IPS-NIHi11 (cell line): ENCODE measurements at regions not wholly inside any gene's neighbourhood (a gene's known extent, or its start where the extent isn't known, plus 50 kb on each side); places are given as distances from the start of the nearest gene placed in this dataset.

ENCODE experiments used
- DNase-seq: peaks from one replicate; pipeline ENCODE4 v3.0.0; 2012; ENCODE audit warnings: mixed read lengths, low spot score

GRCh38 chr2:8004250-8004681 lies 677.6 kb upstream of the ID2 start:
- no peak for DNase-seq

GRCh38 chr2:8006181-8006580 lies 675.7 kb upstream of the ID2 start:
- DNase-seq: no peak

DNA sequence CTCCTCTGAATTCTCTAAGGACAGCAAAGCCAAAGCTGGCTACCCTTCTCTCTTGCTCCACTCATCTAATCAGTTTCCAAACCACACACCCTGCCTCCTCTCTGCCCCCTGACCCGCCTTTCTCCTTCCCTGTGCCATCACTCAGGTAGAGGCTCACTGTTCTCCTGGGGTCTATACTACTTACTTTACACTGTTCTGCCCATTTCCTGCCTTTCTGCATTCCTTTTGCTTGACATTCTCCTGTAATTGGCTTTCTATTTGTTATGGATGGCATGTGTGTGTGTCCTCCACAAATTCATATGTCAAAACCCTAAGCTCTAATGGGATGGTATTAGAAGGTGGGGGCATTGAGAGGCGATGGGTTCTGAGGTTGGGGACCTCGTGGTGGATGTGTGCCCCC lies 675.2 kb upstream of the ID2 start:
- no peak for DNase-seq

GRCh38 chr2:8009010-8009597 lies 672.8 kb upstream of the ID2 start:
- DNase-seq: no peak

- DNase-seq: no peak
Measured at GRCh38 chr2:8015848-8016600, 665.8 kb upstream of the ID2 start.

- DNase-seq: no peak
Measured at GRCh38 chr2:8016688-8017087, 665.2 kb upstream of the ID2 start.

- no peak for DNase-seq
Measured at GRCh38 chr2:8018956-8019355, 662.9 kb upstream of the ID2 start.

DNA sequence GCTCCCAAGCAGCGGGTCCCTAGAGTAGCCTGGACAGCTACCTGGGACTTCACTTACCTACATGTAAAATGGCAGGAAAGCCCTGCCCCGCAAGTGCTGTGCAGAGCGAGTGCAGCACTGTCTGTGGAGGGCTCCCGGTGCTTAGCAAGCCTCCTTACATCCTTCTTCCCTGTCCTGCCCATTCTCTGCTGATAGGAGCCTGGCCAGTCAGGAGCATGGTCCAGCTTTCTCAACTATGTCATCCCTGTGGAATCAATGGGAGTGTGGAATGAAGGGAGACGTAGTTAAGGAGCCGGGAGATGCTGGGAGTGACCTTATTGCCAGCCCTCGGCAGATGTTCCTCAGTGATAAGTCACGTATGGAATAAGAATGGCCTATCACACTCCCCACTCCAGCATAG lies 661.9 kb upstream of the ID2 start:
- no peak for DNase-seq

- DNase-seq: no peak
Measured at GRCh38 chr2:8021921-8022320, 659.9 kb upstream of the ID2 start.

GRCh38 chr2:8022908-8023640 lies 658.8 kb upstream of the ID2 start:
- no peak for DNase-seq

DNA sequence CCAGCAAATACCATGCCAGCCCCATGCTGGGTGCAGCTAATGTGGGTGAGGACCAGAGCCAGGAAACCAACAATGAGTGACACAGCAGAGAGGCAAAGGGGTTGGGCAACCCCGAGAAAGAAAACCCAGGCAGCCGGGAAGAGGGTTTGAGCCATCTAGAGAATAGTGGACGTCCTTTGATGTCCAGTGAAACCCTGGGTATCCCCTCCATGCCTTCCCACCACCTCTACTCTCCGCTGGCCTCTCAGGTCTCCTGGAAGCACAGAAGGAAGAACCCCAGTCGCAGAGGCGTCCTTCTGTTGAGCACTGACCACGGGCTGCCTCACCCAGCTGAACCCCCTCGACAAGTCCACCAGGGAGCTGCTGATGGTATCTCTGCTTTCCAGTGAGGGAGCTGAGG lies 657.4 kb upstream of the ID2 start:
- no peak for DNase-seq

DNA sequence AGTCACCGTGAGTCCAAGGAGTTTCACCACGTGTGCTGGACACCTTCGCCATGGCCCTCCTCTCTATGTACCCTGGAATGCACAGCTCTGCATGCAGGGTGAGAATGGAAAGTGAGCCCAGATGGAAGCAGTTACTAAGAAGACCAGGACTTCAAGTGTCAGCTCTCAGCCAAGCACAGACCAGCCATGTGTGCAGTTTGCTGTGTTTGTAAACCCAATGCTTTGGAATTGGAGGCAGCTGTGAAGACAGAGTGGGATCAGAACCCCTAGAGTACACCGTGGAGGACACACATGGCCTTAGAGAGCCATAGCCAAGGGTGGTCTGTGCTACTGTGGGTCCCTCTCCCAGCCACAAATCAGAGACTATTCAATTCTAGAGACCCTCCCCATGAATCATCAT lies 655.5 kb upstream of the ID2 start:
- no peak for DNase-seq

DNA sequence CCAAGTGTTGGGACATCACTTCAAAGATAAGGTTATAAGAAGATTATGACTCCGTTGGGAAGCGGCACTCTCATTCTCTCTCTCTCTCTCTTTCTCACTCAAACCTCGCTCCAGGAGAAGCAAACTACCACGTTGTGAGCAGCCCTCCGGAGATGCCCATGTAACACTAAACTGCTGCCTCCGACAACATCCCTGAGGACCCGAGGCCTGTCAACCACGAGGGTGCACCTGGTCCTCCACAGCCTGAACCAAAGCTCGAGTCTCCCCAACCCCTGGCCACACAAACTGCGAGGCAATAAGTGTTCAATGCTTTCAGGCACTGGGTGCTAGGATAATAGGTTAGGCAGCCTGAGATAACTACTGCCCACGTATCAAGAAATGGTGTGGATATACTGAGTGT lies 654.5 kb upstream of the ID2 start:
- no peak for DNase-seq

GRCh38 chr2:8028036-8028435 lies 653.8 kb upstream of the ID2 start:
- no peak for DNase-seq

DNA sequence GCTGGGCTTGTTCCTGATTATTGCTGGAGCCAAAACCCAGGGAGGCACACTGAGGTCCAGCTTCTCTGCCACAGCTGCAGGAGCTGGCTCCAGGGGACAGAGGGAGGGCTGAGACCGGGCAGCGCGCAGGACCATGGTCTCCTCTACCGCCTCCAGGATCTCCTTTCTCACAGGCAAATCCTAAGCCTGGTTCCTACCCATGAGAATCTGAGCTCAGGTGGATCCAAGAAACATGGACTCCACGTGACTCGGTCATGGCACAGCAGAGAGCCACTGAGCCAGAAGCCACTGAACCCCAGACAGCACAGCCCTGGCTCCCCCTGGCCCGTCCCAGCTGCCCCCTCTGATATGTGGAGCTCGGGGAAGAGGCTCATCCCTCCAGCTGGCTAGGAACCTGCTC lies 653.4 kb upstream of the ID2 start:
- no peak for DNase-seq

GRCh38 chr2:8028981-8029380 lies 652.9 kb upstream of the ID2 start:
- DNase-seq: no peak

GRCh38 chr2:8030573-8031303 lies 651.1 kb upstream of the ID2 start:
- no peak for DNase-seq

DNA sequence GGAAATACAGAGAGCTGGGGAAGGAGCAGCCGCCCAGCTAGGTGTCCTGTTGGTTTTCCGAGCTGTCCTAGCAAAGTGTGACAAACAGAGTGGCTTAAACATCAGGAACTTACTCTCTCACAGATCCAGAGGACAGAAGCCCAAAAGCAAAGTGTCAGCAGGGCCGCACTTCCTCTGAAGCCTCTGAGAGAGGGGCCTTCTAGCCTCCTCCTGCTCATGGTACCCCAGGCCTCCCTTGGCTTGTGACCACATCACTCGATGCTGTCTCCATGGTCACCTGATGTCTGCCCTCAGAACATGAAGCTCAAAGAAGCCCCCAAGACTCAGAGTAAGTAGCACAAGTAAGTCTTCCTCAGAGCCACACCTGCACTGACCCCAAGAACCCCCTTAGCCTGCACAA lies 650.5 kb upstream of the ID2 start:
- DNase-seq: no peak

GRCh38 chr2:8033546-8034096 lies 648.2 kb upstream of the ID2 start:
- DNase-seq: no peak

DNA sequence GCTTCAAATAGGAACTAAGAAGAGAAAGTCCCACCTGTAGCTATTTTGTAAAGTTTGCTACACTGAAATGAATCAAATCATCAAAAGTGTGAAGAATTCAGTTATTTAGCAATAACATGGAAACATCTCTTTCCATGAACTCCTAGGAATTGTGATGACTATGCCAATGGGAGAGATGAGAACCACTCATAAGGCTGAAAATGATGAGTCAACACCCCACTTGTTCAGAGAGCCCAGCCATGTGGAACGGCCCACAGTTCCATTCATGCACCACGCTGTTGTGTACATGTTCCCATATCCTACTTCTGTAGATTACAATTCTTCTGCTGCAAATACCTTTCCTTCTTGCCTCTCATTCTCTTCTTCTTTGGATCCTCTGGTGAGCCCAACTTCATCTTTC lies 645.5 kb upstream of the ID2 start:
- no peak for DNase-seq

- no peak for DNase-seq
Measured at GRCh38 chr2:8039732-8040131, 642.1 kb upstream of the ID2 start.

GRCh38 chr2:8043295-8043694 lies 638.6 kb upstream of the ID2 start:
- no peak for DNase-seq
